OCI-LY3 (cell line): ENCODE measurements at regions not wholly inside any gene's neighbourhood (a gene's known extent, or its start where the extent isn't known, plus 50 kb on each side); places are given as distances from the start of the nearest gene placed in this dataset.
"Not testable (repeated sequence)": the region's sequence is repeated elsewhere in the genome, so short reads cannot be mapped to it uniquely, and the experiment has no call there.

ENCODE experiments used
- EZH2phosphoT487 ChIP-seq: fragments of 200-600 bp; shearing (Covaris generic); IDR thresholded peaks from 2 replicates; pipeline ENCODE4 v1.6.1; 2018; ENCODE audit warnings: antibody characterized with exemption, mixed run types, low read depth
- TF ChIP-seq, protein P1 (sequence below): fragments of 200-600, 300-600 bp; sonication (generic); IDR thresholded peaks from 2 replicates; pipeline ENCODE4 v1.5.1; 2014; ENCODE audit warnings: antibody characterized with exemption, low read length, low read depth

DNA sequence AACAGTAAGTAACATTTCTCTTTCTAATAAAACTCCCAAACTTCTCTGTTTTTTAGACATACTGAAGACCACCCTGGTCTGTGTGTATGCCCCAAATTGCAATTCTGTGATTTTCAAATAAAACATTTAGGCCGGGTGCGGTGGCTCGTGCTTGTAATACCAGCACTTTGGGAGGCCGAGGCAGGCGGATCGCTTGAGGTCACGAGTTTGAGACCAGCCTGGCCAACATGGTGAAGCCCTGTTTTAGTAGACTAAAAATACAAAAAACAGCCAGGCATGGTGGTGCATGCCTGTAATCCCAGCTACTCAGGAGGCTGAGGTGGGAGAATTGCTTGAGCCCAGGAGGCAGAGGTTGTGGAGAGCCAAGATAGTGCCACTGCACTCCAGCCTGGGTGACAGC lies 368.5 kb downstream of the PTPRU start:
- TF ChIP-seq, protein P1, sequence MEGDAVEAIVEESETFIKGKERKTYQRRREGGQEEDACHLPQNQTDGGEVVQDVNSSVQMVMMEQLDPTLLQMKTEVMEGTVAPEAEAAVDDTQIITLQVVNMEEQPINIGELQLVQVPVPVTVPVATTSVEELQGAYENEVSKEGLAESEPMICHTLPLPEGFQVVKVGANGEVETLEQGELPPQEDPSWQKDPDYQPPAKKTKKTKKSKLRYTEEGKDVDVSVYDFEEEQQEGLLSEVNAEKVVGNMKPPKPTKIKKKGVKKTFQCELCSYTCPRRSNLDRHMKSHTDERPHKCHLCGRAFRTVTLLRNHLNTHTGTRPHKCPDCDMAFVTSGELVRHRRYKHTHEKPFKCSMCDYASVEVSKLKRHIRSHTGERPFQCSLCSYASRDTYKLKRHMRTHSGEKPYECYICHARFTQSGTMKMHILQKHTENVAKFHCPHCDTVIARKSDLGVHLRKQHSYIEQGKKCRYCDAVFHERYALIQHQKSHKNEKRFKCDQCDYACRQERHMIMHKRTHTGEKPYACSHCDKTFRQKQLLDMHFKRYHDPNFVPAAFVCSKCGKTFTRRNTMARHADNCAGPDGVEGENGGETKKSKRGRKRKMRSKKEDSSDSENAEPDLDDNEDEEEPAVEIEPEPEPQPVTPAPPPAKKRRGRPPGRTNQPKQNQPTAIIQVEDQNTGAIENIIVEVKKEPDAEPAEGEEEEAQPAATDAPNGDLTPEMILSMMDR: not testable (repeated sequence)
- TF ChIP-seq EZH2phosphoT487: not testable (repeated sequence)
